IMR-90 (cell line): ENCODE measurements at regions not wholly inside any gene's neighbourhood (a gene's known extent, or its start where the extent isn't known, plus 50 kb on each side); places are given as distances from the start of the nearest gene placed in this dataset.

Experiments used
- ATAC-seq: fragments of 200-7000 bp; cut with Tn5 transposase; 2 replicates; pipeline ENCODE4 v1.9.1; 2020; ENCODE audit warnings: low read depth, mild to moderate bottlenecking, moderate library complexity
- BruUV-seq: library from RNA; stranded (reverse); fragments of 400-500 nt; replicated peaks from 2 replicates; lab custom pipeline; 2021; lab: Mats Ljungman, UMichigan
- CTCF ChIA-PET: fragments of 300-600 bp; formaldehyde crosslinking; extraction: SDS; loops from one replicate; lab custom pipeline; 2021; ENCODE audit warnings: antibody characterized with exemption; lab: Yijun Ruan, JAX
- POLR2A ChIA-PET: fragments of 300-600 bp; sonication (Branson Sonifier 250); formaldehyde crosslinking; loops from one replicate; lab custom pipeline; 2022; ENCODE audit warnings: antibody characterized with exemption; ENCODE audit not compliant: unreplicated experiment; lab: Charles Lee
- DNase-seq: peaks from one replicate; pipeline ENCODE4 v3.0.0; 2013
- H2AFZ ChIP-seq: replicated peaks from 2 replicates; pipeline ENCODE3; 2013; ENCODE audit warnings: low read length, mild to moderate bottlenecking; ENCODE audit not compliant: poor library complexity
- H2AK5ac ChIP-seq: 2 replicates; pipeline ENCODE4 v1.6.1; 2013; ENCODE audit warnings: low read depth, low read length, inconsistent platforms
- H2AK9ac ChIP-seq: replicated peaks from 2 replicates; pipeline ENCODE3; 2013; ENCODE audit warnings: mild to moderate bottlenecking, low read depth, low read length, moderate library complexity; ENCODE audit not compliant: poor library complexity
- H2BK120ac ChIP-seq: 2 replicates; pipeline ENCODE4 v1.6.1; 2013; ENCODE audit warnings: low read depth, low read length, inconsistent platforms
- H2BK15ac ChIP-seq: 3 replicates; pipeline ENCODE4 v1.6.1; 2013; ENCODE audit warnings: low read depth, low read length, inconsistent platforms
- H2BK20ac ChIP-seq: 2 replicates; pipeline ENCODE4 v1.6.1; 2013; ENCODE audit warnings: low read depth, mild to moderate bottlenecking, inconsistent platforms, low read length, moderate library complexity
- H2BK5ac ChIP-seq: 2 replicates; pipeline ENCODE4 v1.6.1; 2013; ENCODE audit warnings: mild to moderate bottlenecking, low read depth, low read length, inconsistent platforms; ENCODE audit not compliant: poor library complexity, severe bottlenecking
- H3K14ac ChIP-seq: replicated peaks from 2 replicates; pipeline ENCODE4 v1.6.1; 2013; ENCODE audit warnings: low read depth, low read length, inconsistent platforms
- H3K18ac ChIP-seq: 2 replicates; pipeline ENCODE4 v1.6.1; 2013; ENCODE audit warnings: low read depth, low read length, control low read depth
- H3K23ac ChIP-seq: 2 replicates; pipeline ENCODE4 v1.6.1; 2013; ENCODE audit warnings: low read depth, low read length, inconsistent platforms
- H3K27ac ChIP-seq: 2 replicates; pipeline ENCODE4 v1.5.1; 2013; ENCODE audit warnings: mild to moderate bottlenecking, control low read depth, low read length; ENCODE audit not compliant: insufficient read depth
- H3K27me3 ChIP-seq: 2 replicates; pipeline ENCODE4 v1.6.1; 2013; ENCODE audit warnings: low read length; ENCODE audit not compliant: control insufficient read depth, insufficient read depth
- H3K36me3 ChIP-seq: 2 replicates; pipeline ENCODE4 v1.6.1; 2013; ENCODE audit warnings: low read length, mixed read lengths; ENCODE audit not compliant: control insufficient read depth, insufficient read depth
- H3K4ac ChIP-seq: 2 replicates; pipeline ENCODE4 v1.6.1; 2013; ENCODE audit warnings: low read depth, low read length, inconsistent platforms
- H3K4me1 ChIP-seq: 2 replicates; pipeline ENCODE4 v1.6.1; 2013; ENCODE audit warnings: low read length, mixed read lengths; ENCODE audit not compliant: control insufficient read depth, insufficient read depth
- H3K4me2 ChIP-seq: 2 replicates; pipeline ENCODE4 v1.6.1; 2013; ENCODE audit warnings: low read depth, mild to moderate bottlenecking, control low read depth, low read length, moderate library complexity
- H3K4me3 ChIP-seq: 2 replicates; pipeline ENCODE4 v1.5.1; 2013; ENCODE audit warnings: low read depth, mild to moderate bottlenecking, control low read depth, low read length, moderate library complexity; ENCODE audit not compliant: insufficient read depth
- H3K56ac ChIP-seq: 2 replicates; pipeline ENCODE4 v1.6.1; 2013; ENCODE audit warnings: low read length, inconsistent platforms; ENCODE audit not compliant: insufficient read depth; ENCODE audit errors: extremely low read depth
- H3K79me1 ChIP-seq, 2 experiments: 2 replicates each; pipeline ENCODE4 v1.6.1; 2013; ENCODE audit warnings: low read length in 2 of 2, inconsistent platforms in 1 of 2, low read depth in 1 of 2
- H3K9ac ChIP-seq: 2 replicates; pipeline ENCODE4 v1.6.1; 2013; ENCODE audit warnings: low read depth, low read length, control low read depth
- H3K9me1 ChIP-seq: 2 replicates; pipeline ENCODE4 v1.6.1; 2013; ENCODE audit warnings: low read length, inconsistent platforms; ENCODE audit not compliant: insufficient read depth
- H3K9me3 ChIP-seq: 2 replicates; pipeline ENCODE4 v1.6.1; 2013; ENCODE audit warnings: low read length; ENCODE audit not compliant: control insufficient read depth, insufficient read depth
- H4K20me1 ChIP-seq: 2 replicates; pipeline ENCODE4 v1.6.1; 2013; ENCODE audit warnings: low read length, inconsistent platforms; ENCODE audit not compliant: insufficient read depth
- H4K5ac ChIP-seq: 2 replicates; pipeline ENCODE4 v1.6.1; 2013; ENCODE audit warnings: mild to moderate bottlenecking, low read depth, low read length, control low read depth
- H4K8ac ChIP-seq, 2 experiments: 2 replicates each; pipeline ENCODE4 v1.6.1; 2013; ENCODE audit warnings: low read depth in 2 of 2, low read length in 2 of 2, control low read depth in 1 of 2, inconsistent platforms in 1 of 2
- H4K91ac ChIP-seq: 2 replicates; pipeline ENCODE4 v1.6.1; 2013; ENCODE audit warnings: low read depth, low read length, inconsistent platforms; ENCODE audit not compliant: insufficient read depth
- BHLHE40 ChIP-seq: fragments of 150-350 bp; IDR thresholded peaks from 2 replicates; pipeline ENCODE4 v1.6.1; 2016; ENCODE audit warnings: mild to moderate bottlenecking, low read depth, low read length
- CEBPB ChIP-seq: IDR thresholded peaks from 2 replicates; pipeline ENCODE4 v1.6.1; 2012; ENCODE audit warnings: low read depth, low read length, improper control_type of control experiment
- CHD1 ChIP-seq: IDR thresholded peaks from 2 replicates; pipeline ENCODE4 v1.6.1; 2012; ENCODE audit warnings: low read depth, low read length, improper control_type of control experiment
- FOS ChIP-seq: fragments of 150-350 bp; IDR thresholded peaks from 2 replicates; pipeline ENCODE4 v1.6.1; 2016; ENCODE audit warnings: low read depth, low read length
- MAFK ChIP-seq: IDR thresholded peaks from 2 replicates; pipeline ENCODE4 v1.6.1; 2012; ENCODE audit warnings: low read depth, low read length, improper control_type of control experiment
- MAZ ChIP-seq: IDR thresholded peaks from 2 replicates; pipeline ENCODE4 v1.6.1; 2012; ENCODE audit warnings: low read depth, mild to moderate bottlenecking, low read length, improper control_type of control experiment, moderate library complexity, borderline replicate concordance
- MXI1 ChIP-seq: IDR thresholded peaks from 2 replicates; pipeline ENCODE4 v1.6.1; 2012; ENCODE audit warnings: low read depth, mild to moderate bottlenecking, low read length, moderate library complexity, borderline replicate concordance
- NFE2L2 ChIP-seq: fragments of 150-350 bp; IDR thresholded peaks from 2 replicates; pipeline ENCODE4 v1.6.1; 2016; ENCODE audit warnings: low read depth, mild to moderate bottlenecking, low read length
- POLR2A ChIP-seq: IDR thresholded peaks from 2 replicates; pipeline ENCODE4 v1.6.1; 2012; ENCODE audit warnings: mild to moderate bottlenecking, low read depth, low read length
- RAD21 ChIP-seq: IDR thresholded peaks from 2 replicates; pipeline ENCODE4 v1.6.1; 2012; ENCODE audit warnings: low read length, improper control_type of control experiment
- RCOR1 ChIP-seq: IDR thresholded peaks from 2 replicates; pipeline ENCODE4 v1.6.1; 2012; ENCODE audit warnings: mild to moderate bottlenecking, low read length, improper control_type of control experiment; ENCODE audit not compliant: insufficient replicate concordance
- RFX5 ChIP-seq: IDR thresholded peaks from 2 replicates; pipeline ENCODE4 v1.8.0; 2012; ENCODE audit warnings: low read depth, mild to moderate bottlenecking, low read length, moderate library complexity
- SMC3 ChIP-seq: fragments of 150-350 bp; IDR thresholded peaks from 2 replicates; pipeline ENCODE4 v1.6.1; 2016; ENCODE audit warnings: low read depth, mild to moderate bottlenecking, antibody characterized with exemption, low read length, moderate library complexity
- WGBS, 2 experiments: methylation state at CpG; one replicate each; pipeline versions ENCODE4 v1.1.5 to v1.1.7; 2013; ENCODE audit warnings: missing lambda C conversion rate in 2 of 2; ENCODE audit not compliant: insufficient read length in 1 of 2; ENCODE audit errors: extremely low coverage in 2 of 2; 5-methylcytosine and 5-hydroxymethylcytosine counted together
- dilution Hi-C: fragments of 300-500 bp; cut with HindIII; formaldehyde crosslinking; loops from one replicate; pipeline ENCODE4 v1.14.3; 2018; ENCODE audit warnings: low sequenced_read_pairs; ENCODE audit not compliant: unreplicated experiment
- in situ Hi-C: fragments of 300-500 bp; cut with MboI; formaldehyde crosslinking; loops from 3 replicates; pipeline ENCODE4 v1.14.3; 2019; ENCODE audit warnings: low sequenced_read_pairs, inconsistent platforms, mixed read lengths
- intact Hi-C: fragments of 100-400 bp; cut with micrococcal nuclease; formaldehyde crosslinking; loops from 2 replicates; pipeline ENCODE4 v1.10.0; 2022
- TF ChIP-seq, protein P1 (sequence below): fragments of 150-350 bp; IDR thresholded peaks from 2 replicates; pipeline ENCODE4 v1.6.1; 2017; ENCODE audit warnings: mild to moderate bottlenecking, antibody characterized with exemption, low read length, low read depth
- TF ChIP-seq, protein P2 (sequence below): conservative IDR thresholded peaks from 2 replicates; pipeline ENCODE4 v1.5.1; 2012; ENCODE audit warnings: mild to moderate bottlenecking, low read depth, low read length, improper control_type of control experiment
- TF ChIP-seq, protein P3 (sequence below): fragments of 150-350 bp; IDR thresholded peaks from 2 replicates; pipeline ENCODE4 v1.6.1; 2016; ENCODE audit warnings: low read depth, mild to moderate bottlenecking, low read length, moderate library complexity, borderline replicate concordance

DNA sequence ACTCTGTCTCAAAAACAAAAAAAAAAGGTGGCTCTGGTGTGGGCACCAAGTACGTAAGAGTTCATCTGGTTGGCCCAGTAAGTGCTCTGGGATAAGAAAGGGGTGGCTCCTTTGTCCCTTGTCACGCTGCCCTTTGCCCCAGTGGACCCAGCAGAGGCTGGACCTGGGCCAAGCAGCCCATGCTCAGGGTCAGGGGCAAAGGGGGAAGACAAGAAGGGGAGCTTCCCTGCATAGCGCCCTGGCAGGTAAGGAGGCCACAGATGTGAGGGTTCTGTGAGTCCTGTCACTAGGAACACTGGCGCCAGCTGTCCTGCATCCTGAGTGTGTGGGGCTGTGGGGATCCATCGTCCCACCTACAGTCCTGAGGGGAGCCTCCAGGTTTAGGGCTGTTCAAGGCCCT lies 65.3 kb downstream of the GADD45G start:
- Histone ChIP-seq H3K56ac (no peak overlapping the region), H3K14ac (no peak overlapping the region), H2AK9ac (no peak overlapping the region), H2BK15ac (no peak overlapping the region), H3K18ac (no peak overlapping the region), H4K5ac (no peak overlapping the region), H3K27me3 (no peaks in the 10 kb centered on the region; the same call in 1 of the 2 replicates), H2BK20ac (no peak overlapping the region), H2BK120ac (no peak overlapping the region), H3K27ac (no peak overlapping the region), H3K4ac (no peak overlapping the region), H3K4me1 (no peaks in the 10 kb centered on the region), H4K8ac (no peak overlapping the region), H3K4me3 (no peak overlapping the region), H3K9me1 (no peaks in the 10 kb centered on the region), H3K36me3 (no peaks in the 10 kb centered on the region), H3K79me1 (no peaks in the 10 kb centered on the region), H3K4me2 (no peak overlapping the region), H3K9ac (no peak overlapping the region), H2BK5ac (no peak overlapping the region), H4K20me1 (no peaks in the 10 kb centered on the region), H2AK5ac (no peak overlapping the region), H3K23ac (no peak overlapping the region), H3K9me3 (no peaks in the 10 kb centered on the region), H2AFZ (no peak overlapping the region), H4K91ac (no peak overlapping the region)
- no TSS peak for BruUV-seq
- CTCF ChIA-PET, result no interaction called here
- POLR2A ChIA-PET, result no interaction called here
- in situ Hi-C loops, result no loop called here
- dilution Hi-C loops, result no loop called here
- intact Hi-C loops, result no loop called here
- TF ChIP-seq, protein P1, sequence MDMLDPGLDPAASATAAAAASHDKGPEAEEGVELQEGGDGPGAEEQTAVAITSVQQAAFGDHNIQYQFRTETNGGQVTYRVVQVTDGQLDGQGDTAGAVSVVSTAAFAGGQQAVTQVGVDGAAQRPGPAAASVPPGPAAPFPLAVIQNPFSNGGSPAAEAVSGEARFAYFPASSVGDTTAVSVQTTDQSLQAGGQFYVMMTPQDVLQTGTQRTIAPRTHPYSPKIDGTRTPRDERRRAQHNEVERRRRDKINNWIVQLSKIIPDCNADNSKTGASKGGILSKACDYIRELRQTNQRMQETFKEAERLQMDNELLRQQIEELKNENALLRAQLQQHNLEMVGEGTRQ, result no peak
- no peak for TF ChIP-seq MAFK
- no peak for TF ChIP-seq POLR2A
- no peak for TF ChIP-seq NFE2L2
- TF ChIP-seq MAZ, result no peak
- no peak for TF ChIP-seq BHLHE40
- no peak for TF ChIP-seq RAD21
- TF ChIP-seq, protein P2, sequence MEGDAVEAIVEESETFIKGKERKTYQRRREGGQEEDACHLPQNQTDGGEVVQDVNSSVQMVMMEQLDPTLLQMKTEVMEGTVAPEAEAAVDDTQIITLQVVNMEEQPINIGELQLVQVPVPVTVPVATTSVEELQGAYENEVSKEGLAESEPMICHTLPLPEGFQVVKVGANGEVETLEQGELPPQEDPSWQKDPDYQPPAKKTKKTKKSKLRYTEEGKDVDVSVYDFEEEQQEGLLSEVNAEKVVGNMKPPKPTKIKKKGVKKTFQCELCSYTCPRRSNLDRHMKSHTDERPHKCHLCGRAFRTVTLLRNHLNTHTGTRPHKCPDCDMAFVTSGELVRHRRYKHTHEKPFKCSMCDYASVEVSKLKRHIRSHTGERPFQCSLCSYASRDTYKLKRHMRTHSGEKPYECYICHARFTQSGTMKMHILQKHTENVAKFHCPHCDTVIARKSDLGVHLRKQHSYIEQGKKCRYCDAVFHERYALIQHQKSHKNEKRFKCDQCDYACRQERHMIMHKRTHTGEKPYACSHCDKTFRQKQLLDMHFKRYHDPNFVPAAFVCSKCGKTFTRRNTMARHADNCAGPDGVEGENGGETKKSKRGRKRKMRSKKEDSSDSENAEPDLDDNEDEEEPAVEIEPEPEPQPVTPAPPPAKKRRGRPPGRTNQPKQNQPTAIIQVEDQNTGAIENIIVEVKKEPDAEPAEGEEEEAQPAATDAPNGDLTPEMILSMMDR, result no peak
- TF ChIP-seq CHD1, result no peak
- TF ChIP-seq SMC3, result no peak
- no peak for TF ChIP-seq RFX5
- no peak for TF ChIP-seq FOS
- TF ChIP-seq, protein P3, sequence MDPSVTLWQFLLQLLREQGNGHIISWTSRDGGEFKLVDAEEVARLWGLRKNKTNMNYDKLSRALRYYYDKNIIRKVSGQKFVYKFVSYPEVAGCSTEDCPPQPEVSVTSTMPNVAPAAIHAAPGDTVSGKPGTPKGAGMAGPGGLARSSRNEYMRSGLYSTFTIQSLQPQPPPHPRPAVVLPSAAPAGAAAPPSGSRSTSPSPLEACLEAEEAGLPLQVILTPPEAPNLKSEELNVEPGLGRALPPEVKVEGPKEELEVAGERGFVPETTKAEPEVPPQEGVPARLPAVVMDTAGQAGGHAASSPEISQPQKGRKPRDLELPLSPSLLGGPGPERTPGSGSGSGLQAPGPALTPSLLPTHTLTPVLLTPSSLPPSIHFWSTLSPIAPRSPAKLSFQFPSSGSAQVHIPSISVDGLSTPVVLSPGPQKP, result no peak
- TF ChIP-seq MXI1, result no peak
- no peak for TF ChIP-seq RCOR1
- TF ChIP-seq CEBPB, result no peak
- DNase-seq (no peak), ATAC-seq (no peak)
- no CpG with 5 or more reads among the region's 5 CpGs for WGBS, 2 experiments
